Stimulated activated memory B cell treated with anti-CD40 and anti-IgM and Interleukin-4, amounts not matched to agents 10 μg/mL and 1 μg/mL and 100 μg/mL, for 72 hours (primary cell): ENCODE measurements at regions not wholly inside any gene's neighbourhood (a gene's known extent, or its start where the extent isn't known, plus 50 kb on each side); places are given as distances from the start of the nearest gene placed in this dataset.

Experiments
- ATAC-seq: fragments of 150-1000 bp; cut with Tn5 transposase; 2 replicates; pipeline ENCODE4 v1.10.0; 2021
- H3K27ac Mint-ChIP-seq: one replicate; pipeline ENCODE4 v1.8.0; 2022; ENCODE audit warnings: mild to moderate bottlenecking, mixed read lengths
- H3K27me3 Mint-ChIP-seq: one replicate; pipeline ENCODE4 v1.8.0; 2022; ENCODE audit warnings: mixed read lengths
- H3K36me3 Mint-ChIP-seq: one replicate; pipeline ENCODE4 v1.8.0; 2022; ENCODE audit warnings: mixed read lengths
- H3K4me1 Mint-ChIP-seq: one replicate; pipeline ENCODE4 v1.8.0; 2022; ENCODE audit warnings: mixed read lengths
- H3K4me3 Mint-ChIP-seq: one replicate; pipeline ENCODE4 v1.8.0; 2022; ENCODE audit warnings: mild to moderate bottlenecking, moderate library complexity, mixed read lengths
- H3K9me3 Mint-ChIP-seq: one replicate; pipeline ENCODE4 v1.8.0; 2022; ENCODE audit warnings: mixed read lengths

DNA sequence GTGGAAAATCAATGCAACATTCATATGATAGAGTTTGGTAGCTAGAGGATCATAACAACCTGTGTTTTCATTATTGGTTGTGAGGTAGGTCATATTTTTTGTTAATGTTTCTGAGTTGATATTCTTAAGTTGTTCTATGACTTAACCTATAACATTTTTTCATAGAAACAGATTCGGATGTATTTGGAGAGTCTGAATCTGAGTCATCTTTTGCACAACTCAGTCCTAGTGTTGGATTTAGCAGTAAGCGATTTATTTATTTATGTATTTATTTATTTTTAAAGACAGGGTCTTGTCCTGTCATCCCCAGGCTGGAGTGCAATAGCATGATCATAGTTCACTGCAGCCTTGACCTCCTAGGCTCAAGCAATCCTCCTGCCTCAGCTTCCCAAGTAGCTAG, 292.8 kb upstream of the ZNF717 start:
- Mint-ChIP-seq H3K27ac (no peak overlapping the region), H3K4me1 (no peaks in the 10 kb centered on the region), H3K4me3 (no peak overlapping the region), H3K9me3 (peaks cover 2% of the 10 kb centered on the region), H3K27me3 (no peaks in the 10 kb centered on the region), H3K36me3 (no peaks in the 10 kb centered on the region)
- ATAC-seq: no peak

DNA sequence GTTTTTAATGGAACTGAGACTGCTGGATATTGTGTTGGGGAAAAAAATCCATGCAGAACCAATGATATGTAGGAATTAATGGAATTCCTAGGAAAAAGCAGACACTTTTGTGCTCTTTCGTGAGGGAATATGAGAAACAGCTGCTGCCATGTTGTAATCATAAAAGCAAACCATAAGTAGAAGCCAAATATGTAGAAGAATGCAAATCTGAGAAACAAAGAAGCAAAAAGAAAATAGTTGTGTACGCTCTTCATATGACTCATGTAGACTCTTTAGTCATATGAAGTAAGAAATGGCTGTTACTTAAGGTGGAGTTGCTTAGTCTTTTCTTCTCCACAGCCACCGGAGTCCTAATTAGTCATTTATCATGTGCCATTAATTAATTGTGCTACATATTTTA, 298.6 kb upstream of the ZNF717 start:
- H3K9me3 Mint-ChIP-seq: peaks cover 10% of the 10 kb centered on the region
- H3K4me3 Mint-ChIP-seq: no peak overlapping the region
- H3K4me1 Mint-ChIP-seq: no peaks in the 10 kb centered on the region
- no peaks in the 10 kb centered on the region for H3K36me3 Mint-ChIP-seq
- no peak for ATAC-seq
- no peaks in the 10 kb centered on the region for H3K27me3 Mint-ChIP-seq
- H3K27ac Mint-ChIP-seq: no peak overlapping the region

DNA sequence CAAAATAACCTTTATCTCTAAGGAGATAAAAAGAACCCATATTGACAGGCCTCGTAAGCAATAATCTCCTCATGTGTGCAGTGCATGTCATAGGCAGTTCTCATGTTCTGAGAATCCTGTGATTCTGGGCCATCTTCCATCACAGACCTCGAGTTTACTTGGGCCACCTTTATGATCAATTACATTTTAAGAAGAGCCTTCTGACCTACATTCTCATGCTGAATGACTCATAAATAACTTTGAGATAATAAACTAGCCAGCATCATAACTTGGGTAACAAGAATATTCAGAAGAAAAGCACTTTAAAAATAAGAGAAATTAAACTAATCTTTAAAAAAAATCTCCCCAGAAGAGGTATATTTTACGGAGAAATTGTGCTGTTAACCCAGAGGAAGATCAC, 310.7 kb upstream of the ZNF717 start:
- Mint-ChIP-seq H3K36me3 (no peaks in the 10 kb centered on the region), H3K4me3 (no peak overlapping the region), H3K27ac (no peak overlapping the region), H3K4me1 (no peaks in the 10 kb centered on the region), H3K27me3 (no peaks in the 10 kb centered on the region), H3K9me3 (peaks cover 8% of the 10 kb centered on the region)
- no peak for ATAC-seq

DNA sequence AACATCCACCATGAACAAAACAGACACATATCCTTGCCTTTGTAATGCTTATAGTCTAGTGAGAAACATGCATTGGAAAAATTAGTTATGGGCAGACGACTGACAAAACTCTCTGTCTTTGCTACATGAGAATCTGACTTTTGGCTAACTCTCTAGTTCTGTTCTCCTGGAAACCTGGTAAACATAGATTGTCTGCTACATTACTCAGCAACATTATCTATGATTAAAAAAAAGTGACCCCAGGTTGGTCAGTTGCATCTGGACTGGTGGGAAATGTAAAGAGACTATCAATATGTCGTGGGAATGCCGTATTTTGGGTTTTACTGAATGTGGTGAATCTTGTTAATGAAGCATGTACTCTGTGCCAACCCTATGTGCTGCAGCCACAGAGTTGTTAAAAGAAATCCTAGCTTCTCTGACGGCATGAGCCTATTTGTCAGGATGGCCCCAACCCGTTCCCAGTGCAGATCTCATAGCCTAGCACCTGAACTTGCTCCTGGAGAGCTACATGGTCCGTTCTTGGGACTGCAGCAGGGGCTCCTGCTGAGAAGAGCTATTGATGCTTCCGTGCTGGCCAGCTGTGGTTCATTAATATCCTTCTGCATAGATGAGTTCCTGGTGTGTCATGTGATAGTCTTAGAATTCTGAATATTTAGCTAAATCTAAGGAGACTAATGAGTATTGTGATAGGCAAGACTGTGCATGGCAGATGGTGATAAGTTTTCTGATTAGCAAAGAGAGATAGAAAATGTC, 311.7 kb upstream of the ZNF717 start:
- ATAC-seq: no peak
- Mint-ChIP-seq H3K27ac (no peak overlapping the region), H3K4me3 (no peak overlapping the region), H3K27me3 (no peaks in the 10 kb centered on the region), H3K36me3 (no peaks in the 10 kb centered on the region), H3K4me1 (no peaks in the 10 kb centered on the region), H3K9me3 (peaks cover 14% of the 10 kb centered on the region)

DNA sequence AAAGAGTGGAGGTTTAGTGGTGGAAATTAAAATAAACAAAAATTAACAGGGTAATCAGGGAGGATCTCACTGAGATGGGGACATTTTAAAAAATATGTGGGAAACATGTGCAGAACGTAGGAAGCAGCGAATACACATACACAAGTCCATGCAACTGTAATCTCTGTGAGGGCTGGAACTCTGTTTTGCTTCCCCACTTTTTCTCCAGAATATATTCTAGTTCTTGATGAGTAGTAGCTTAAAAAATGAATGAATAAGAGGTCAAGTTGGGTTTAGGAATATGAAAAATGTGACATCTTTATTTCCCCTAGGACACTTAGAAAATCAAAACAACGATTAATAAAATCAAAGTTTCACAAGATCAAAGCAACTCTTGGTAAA, 312.2 kb upstream of the ZNF717 start:
- H3K27ac Mint-ChIP-seq: no peak overlapping the region
- H3K27me3 Mint-ChIP-seq: no peaks in the 10 kb centered on the region
- no peak for ATAC-seq
- H3K4me3 Mint-ChIP-seq: no peak overlapping the region
- H3K4me1 Mint-ChIP-seq: no peaks in the 10 kb centered on the region
- no peaks in the 10 kb centered on the region for H3K36me3 Mint-ChIP-seq
- peaks cover 17% of the 10 kb centered on the region for H3K9me3 Mint-ChIP-seq

DNA sequence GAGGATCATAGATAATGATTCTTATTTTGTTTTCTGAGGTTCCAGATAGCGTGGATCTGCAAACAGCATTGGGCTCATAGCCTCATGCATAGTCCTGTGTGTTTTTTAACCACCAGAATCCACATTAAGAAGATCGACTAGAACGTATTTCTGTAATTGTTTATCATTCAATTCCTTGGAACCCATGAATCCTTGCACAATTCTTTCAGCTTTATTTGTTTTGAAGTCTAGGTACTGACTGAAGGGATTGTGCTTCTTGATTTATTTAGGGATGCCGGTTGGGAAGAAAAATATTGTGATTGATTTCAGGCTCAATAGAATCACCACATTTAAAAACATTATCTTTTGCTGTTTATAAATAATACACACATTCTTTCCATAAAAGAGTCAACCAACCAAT, 314.6 kb upstream of the ZNF717 start:
- H3K36me3 Mint-ChIP-seq: no peaks in the 10 kb centered on the region
- H3K4me1 Mint-ChIP-seq: no peaks in the 10 kb centered on the region
- H3K27me3 Mint-ChIP-seq: no peaks in the 10 kb centered on the region
- no peak overlapping the region for H3K27ac Mint-ChIP-seq
- no peak overlapping the region for H3K4me3 Mint-ChIP-seq
- peaks cover 17% of the 10 kb centered on the region for H3K9me3 Mint-ChIP-seq
- no peak for ATAC-seq

DNA sequence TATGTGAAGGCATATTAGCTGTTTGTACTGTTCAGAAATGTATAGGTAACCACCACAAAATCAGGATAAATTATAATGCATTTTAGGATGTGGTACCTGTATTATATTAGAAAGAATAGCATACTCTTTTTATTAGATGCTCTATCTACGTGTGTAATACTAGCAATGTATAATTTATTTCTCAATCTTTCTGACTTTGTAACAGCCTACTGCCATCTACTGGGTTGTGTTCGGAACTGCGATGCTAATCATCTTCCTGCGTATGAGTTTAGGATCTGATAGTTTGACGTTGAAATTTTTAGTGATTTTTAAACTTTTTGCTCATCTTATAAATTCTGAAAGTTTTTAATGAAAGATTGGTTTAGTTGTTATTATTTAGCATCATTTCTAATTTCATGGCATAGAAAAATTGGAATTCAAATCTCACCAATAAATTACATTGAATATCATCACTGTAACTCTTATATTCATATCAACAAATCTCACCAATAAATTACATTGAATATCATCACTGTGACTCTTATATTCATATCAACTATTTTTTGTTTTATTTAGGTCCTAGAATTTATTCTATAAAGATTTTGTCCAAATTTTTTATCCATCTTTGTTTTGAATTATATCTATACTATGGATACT, 322.7 kb upstream of the ZNF717 start:
- H3K4me3 Mint-ChIP-seq: no peak overlapping the region
- H3K27ac Mint-ChIP-seq: no peak overlapping the region

DNA sequence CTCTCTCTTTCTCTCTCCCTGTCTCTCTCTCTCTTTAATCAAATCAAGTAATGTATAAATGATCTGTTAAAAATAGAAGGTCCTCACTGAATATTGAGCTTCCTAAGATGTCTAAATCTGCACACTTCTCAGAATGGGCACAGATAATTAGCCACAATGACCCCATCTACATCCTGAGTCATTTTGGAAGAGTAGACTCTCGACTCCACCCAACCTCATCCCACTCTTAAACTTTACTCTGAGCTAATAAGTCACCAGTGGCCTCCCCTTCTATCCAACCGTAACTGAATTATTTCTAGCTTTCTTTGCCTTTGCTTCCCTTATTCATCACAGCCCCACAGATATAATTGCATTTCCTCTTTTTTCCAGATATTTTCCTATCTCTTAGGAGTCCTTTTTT, 326.5 kb upstream of the ZNF717 start:
- H3K27me3 Mint-ChIP-seq: no peaks in the 10 kb centered on the region
- no peak overlapping the region for H3K4me3 Mint-ChIP-seq
- H3K9me3 Mint-ChIP-seq: peaks cover 3% of the 10 kb centered on the region
- H3K36me3 Mint-ChIP-seq: no peaks in the 10 kb centered on the region
- no peaks in the 10 kb centered on the region for H3K4me1 Mint-ChIP-seq
- ATAC-seq: no peak
- H3K27ac Mint-ChIP-seq: no peak overlapping the region

More for the DNA sequence above, 322.7 kb upstream of the ZNF717 start:
- Mint-ChIP-seq H3K4me1 (no peaks in the 10 kb centered on the region), H3K36me3 (no peaks in the 10 kb centered on the region), H3K27me3 (no peaks in the 10 kb centered on the region), H3K9me3 (peaks cover 3% of the 10 kb centered on the region)
- ATAC-seq: no peak

DNA sequence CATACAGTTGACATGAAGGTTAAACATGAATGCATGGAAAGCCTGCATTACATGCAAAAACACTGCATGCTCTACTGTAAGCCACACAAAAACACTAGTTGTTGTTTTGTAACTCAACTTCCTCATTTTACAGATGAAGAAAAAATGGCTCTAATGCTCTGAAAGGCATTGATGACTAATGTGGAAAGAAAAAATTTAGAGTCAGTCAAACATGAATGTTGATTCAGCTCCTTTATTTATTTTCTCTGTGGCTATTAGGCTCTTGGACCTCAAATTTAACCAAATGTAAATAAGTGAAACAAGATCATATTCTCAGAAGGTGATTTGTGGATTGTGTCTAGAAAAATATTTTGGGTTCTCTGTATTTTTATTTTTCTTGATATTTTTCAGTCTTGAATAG, 336.7 kb upstream of the ZNF717 start:
- ATAC-seq: no peak
- Mint-ChIP-seq H3K4me3 (no peak overlapping the region), H3K4me1 (no peaks in the 10 kb centered on the region), H3K36me3 (no peaks in the 10 kb centered on the region), H3K27me3 (no peaks in the 10 kb centered on the region), H3K9me3 (peaks cover 7% of the 10 kb centered on the region), H3K27ac (no peak overlapping the region)

DNA sequence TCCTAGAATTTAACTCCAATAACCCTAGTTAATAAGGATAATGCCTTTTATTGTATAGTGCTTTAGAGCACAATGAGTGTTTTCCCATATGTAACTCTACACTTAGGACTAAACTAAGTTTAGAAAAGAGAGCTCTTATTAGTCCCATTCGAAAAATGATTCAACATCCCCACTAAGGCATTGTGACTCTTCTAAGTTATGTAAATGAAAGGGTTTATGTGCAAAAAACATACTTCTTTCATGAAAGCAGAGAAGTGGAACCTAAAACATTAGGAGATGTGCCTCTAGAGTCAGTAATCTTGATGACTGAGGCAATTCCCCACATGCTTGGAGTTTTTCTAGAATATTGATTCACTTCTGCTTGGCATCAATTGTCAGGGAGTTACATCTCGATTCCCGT, 344.1 kb upstream of the ZNF717 start:
- H3K9me3 Mint-ChIP-seq: no peaks in the 10 kb centered on the region
- H3K4me1 Mint-ChIP-seq: no peaks in the 10 kb centered on the region
- H3K4me3 Mint-ChIP-seq: no peak overlapping the region
- H3K36me3 Mint-ChIP-seq: no peaks in the 10 kb centered on the region
- no peak overlapping the region for H3K27ac Mint-ChIP-seq
- no peaks in the 10 kb centered on the region for H3K27me3 Mint-ChIP-seq
- ATAC-seq: no peak

DNA sequence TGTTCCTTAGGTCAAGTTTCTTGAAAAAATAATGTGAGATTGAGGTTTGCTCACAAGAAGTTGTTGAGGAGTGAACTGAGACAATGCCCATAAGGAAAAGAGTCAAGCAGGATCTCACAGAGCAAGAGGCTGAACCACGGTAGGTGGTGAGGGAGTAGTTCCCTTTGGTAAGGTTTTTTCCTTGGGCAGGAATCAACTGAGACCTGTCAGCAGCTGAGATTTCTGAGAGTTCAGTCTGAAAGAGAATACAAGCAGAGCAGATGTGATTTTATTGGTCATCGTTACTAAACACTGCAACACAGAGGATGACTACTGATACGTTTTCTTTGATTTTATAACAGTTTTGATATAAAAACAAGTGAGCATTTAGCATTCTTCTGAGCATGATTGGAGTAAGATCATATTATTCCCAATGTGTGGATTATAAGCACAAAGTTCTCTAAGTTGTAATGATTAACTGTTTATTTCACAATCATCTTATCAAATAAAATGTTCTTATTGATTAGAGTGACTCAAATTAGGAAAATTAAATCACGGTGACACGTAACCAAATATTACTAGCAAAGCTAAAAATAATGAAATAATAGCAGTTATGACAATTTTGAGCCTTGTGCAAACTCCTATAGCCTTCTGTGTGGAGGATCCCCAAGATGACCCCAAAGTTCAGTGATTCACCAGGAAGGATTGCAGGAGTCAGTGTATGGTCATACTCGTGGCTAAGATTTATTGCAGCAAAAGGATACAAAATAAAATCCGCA, 346.2 kb upstream of the ZNF717 start:
- Mint-ChIP-seq H3K9me3 (no peaks in the 10 kb centered on the region), H3K27me3 (no peaks in the 10 kb centered on the region), H3K27ac (no peak overlapping the region), H3K4me3 (no peak overlapping the region), H3K36me3 (no peaks in the 10 kb centered on the region), H3K4me1 (no peaks in the 10 kb centered on the region)
- no peak for ATAC-seq

DNA sequence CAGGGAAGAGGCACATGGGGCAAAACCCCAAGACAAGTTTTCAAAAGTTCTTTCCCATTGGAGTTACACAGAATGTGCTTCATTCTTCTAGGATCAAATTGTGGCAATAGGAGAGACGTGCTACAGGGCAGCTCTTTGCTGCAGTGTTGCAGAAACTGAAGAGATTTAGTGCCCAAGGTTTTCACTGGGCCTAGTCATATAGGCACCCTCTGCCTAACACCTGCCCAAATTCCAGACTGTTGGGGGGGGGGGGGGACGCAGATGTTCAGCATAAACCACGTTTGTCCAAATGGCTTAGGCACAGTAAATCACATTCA, 346.8 kb upstream of the ZNF717 start:
- H3K9me3 Mint-ChIP-seq: no peaks in the 10 kb centered on the region
- no peaks in the 10 kb centered on the region for H3K4me1 Mint-ChIP-seq
- ATAC-seq: no peak
- H3K4me3 Mint-ChIP-seq: no peak overlapping the region
- H3K27me3 Mint-ChIP-seq: no peaks in the 10 kb centered on the region
- H3K27ac Mint-ChIP-seq: no peak overlapping the region
- no peaks in the 10 kb centered on the region for H3K36me3 Mint-ChIP-seq

DNA sequence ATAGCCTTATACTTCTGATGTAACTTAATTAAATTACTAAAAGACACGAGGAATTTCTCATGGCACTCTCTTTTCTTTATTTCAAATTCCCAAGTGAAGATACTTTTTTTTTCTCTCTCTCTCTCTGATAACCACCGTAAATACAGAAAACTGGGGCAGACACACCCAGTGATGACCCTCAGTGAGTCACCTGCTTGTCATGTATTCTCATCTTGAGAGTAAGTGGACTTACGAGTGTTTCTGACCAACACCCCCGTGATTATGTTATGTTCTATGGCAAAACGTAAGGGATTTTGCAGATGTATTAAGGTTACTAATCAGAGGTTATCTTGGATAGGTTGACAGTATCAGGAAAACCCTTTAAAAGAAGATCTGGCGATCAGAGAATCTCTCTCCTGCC, 348.8 kb upstream of the ZNF717 start:
- Mint-ChIP-seq H3K36me3 (no peaks in the 10 kb centered on the region), H3K27me3 (no peaks in the 10 kb centered on the region), H3K9me3 (no peaks in the 10 kb centered on the region), H3K4me1 (no peaks in the 10 kb centered on the region), H3K4me3 (no peak overlapping the region), H3K27ac (no peak overlapping the region)
- no peak for ATAC-seq

DNA sequence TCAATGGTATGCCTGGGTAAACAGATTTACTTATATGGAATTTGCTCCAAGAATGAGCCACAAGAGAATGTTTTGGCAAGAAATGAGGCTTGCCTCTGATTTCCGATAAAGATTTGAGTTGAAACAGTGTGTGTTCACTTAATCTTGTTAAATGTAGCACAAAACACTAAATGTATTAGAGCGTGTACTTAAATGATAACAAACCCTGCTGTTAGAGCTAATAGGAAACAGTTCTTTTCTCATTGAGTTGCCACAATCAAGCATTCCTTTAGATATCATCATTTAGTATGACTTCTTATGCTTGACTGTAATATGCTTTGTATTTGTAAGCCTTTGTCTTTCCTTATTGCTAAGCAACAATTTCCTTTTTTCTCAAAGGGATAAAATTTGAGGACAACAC, 353.6 kb upstream of the ZNF717 start:
- H3K4me1 Mint-ChIP-seq: no peaks in the 10 kb centered on the region
- no peak for ATAC-seq
- H3K27ac Mint-ChIP-seq: no peak overlapping the region

DNA sequence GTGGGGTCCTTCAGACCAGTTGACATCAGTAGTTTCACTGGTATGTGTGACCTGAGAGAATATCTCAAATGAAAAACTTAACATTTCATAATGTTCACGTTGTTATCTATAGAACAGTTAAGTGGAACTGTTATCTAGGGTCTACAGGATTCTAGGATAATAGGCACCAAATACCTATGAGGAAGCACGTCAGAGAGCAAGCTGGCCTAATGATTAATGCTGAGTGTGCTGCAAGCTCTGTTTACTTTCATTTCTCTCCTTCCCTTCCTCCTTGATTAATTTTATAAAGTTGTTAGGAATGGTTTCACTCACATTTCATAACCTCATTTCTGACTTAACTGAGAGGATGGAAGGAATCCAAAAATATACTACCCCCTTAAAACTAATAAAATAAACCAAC, 362.5 kb upstream of the ZNF717 start:
- peaks cover 9% of the 10 kb centered on the region for H3K9me3 Mint-ChIP-seq
- H3K27ac Mint-ChIP-seq: no peak overlapping the region
- H3K27me3 Mint-ChIP-seq: no peaks in the 10 kb centered on the region
- ATAC-seq: no peak
- no peaks in the 10 kb centered on the region for H3K4me1 Mint-ChIP-seq
- H3K36me3 Mint-ChIP-seq: no peaks in the 10 kb centered on the region
- no peak overlapping the region for H3K4me3 Mint-ChIP-seq

More for the DNA sequence above, 353.6 kb upstream of the ZNF717 start:
- Mint-ChIP-seq H3K36me3 (no peaks in the 10 kb centered on the region), H3K27me3 (no peaks in the 10 kb centered on the region), H3K4me3 (no peak overlapping the region), H3K9me3 (no peaks in the 10 kb centered on the region)

DNA sequence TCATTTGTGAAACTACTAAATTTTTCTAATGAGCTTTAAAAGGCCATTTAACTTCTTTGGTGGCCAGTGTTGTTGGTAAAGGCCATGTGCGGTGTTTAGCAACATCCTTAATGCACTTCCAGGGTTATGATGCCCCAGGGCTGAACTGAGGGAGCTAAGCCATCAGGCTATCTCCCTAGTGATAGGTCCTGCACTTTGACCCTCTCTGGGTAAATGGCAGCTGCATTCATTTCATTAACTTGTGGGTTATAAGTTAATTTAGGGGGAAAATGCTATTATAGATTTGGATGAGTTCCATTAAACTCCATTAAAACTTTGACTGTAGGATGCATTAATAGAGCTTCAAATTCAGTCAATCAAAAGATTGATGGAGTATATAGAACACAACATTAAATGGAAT, 366.7 kb upstream of the ZNF717 start:
- Mint-ChIP-seq H3K36me3 (no peaks in the 10 kb centered on the region), H3K9me3 (peaks cover 3% of the 10 kb centered on the region), H3K4me1 (no peaks in the 10 kb centered on the region), H3K27me3 (no peaks in the 10 kb centered on the region), H3K27ac (no peak overlapping the region), H3K4me3 (no peak overlapping the region)
- no peak for ATAC-seq
